Left colon (tissue), 2 donors: ENCODE measurements at regions not wholly inside any gene's neighbourhood (a gene's known extent, or its start where the extent isn't known, plus 50 kb on each side); places are given as distances from the start of the nearest gene placed in this dataset.

ENCODE experiments used
- ATAC-seq: fragments of 200-7000 bp; cut with Tn5 transposase; one replicate; pipeline ENCODE4 v1.9.1; 2020; ENCODE audit warnings: mild to moderate bottlenecking, moderate library complexity
- DNase-seq, 2 donors: peaks; one replicate each; pipeline ENCODE4 v3.0.0-alpha.2; 2020
- intact Hi-C, 2 donors: fragments of 100-400 bp; cut with DNase I in 1 of 2; cut with micrococcal nuclease in 1 of 2; formaldehyde crosslinking; loops; one replicate each; pipeline versions ENCODE4 v1.11.2 to v1.14.0; 2022; cut with DNase I, micrococcal nuclease
- donor health status: DM: no; HTN: no; CAD: no.
- donor health status: DM: yes; HTN: yes; CAD: no.

- DNase-seq, result no peak
These were observed 163.6 kb upstream of the CST7 start for GRCh38 chr20:24785141-24786110.

DNA sequence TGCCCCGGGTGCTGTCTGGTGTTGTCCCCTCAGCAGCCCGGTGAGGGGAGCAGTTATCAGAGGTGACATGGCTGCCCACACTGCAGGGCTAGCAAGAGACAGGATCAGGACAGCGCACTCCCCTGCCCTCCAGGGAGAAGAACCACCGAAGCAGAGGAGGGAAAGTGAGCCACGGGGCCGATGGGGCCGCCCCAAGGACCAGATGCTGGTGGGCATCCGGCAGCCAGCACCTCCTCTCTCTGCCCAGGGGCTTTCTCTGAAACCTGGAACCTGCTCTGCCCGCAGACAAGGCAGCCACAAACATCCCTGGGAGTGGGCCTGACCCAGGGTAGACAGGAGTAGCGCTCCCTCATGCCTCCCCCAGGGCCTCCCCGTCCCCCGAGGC, 163.0 kb upstream of the CST7 start:
- intact Hi-C loops, result no loop called here
- ATAC-seq (no peak), DNase-seq (no peak)

More at GRCh38 chr20:24785141-24786110, 163.6 kb upstream of the CST7 start:
- no peak for ATAC-seq
- intact Hi-C loops, result no loop called here

- DNase-seq, result no peak
- intact Hi-C loops, result no loop called here
- ATAC-seq, result no peak
These were observed 162.4 kb upstream of the CST7 start for GRCh38 chr20:24786646-24787045.

DNA sequence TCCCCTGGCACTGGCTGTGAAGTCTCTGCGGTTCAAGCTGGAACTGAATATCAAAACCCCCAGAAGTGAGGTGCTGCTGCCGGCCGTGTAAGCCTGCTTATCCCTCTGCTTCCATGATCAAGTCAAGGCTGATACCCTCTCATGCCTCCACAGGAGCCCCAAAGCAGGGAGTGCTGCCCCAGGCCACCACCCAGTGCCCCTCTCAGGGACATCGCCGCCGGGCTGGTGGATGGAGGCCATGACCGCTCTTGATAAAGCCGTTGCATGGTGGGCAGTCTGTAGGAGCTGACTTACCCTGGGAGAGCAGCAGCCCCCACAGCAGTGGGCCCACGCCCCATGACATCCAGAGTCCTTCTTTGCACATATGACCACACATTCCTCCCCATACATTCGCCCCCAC, 162.0 kb upstream of the CST7 start:
- intact Hi-C loops, result no loop called here
- ATAC-seq (no peak), DNase-seq (no peak)

GRCh38 chr20:24787621-24788020, 161.4 kb upstream of the CST7 start:
- no peak for DNase-seq
- no peak for ATAC-seq
- intact Hi-C loops, result no loop called here

- no peak for DNase-seq
- no peak for ATAC-seq
- intact Hi-C loops, result no loop called here
These were observed 159.2 kb upstream of the CST7 start for GRCh38 chr20:24789877-24790276.

GRCh38 chr20:24790746-24791283, 158.3 kb upstream of the CST7 start:
- DNase-seq (no peak), ATAC-seq (no peak)
- intact Hi-C loops, result no loop called here

- ATAC-seq (no peak), DNase-seq (no peak)
- intact Hi-C loops, result no loop called here
These were observed 157.1 kb upstream of the CST7 start for GRCh38 chr20:24791953-24792352.

GRCh38 chr20:24792641-24793495, 156.2 kb upstream of the CST7 start:
- DNase-seq (no peak), ATAC-seq (no peak)
- intact Hi-C loops, result no loop called here

DNA sequence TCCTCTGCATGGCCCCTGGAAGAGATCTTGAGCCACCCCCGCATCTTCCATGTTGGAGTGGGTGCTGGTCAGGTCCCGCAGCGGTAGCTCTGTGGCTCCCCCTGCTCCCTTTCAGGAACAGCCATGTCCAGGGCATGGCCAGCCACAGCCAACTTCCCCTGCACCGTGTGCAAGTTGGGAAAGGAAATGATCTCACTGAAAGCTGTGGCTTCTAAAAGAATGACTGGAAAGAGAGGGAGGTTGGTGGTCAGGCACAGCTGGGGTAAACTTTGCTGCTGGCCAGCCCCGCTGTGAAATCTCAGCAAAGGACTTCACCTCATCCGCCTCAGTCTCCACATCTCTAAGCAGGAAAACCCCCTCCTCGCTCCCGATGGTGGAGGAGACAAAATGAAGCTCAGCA, 153.6 kb upstream of the CST7 start:
- ATAC-seq (no peak), DNase-seq (no peak)
- intact Hi-C loops, result no loop called here

DNA sequence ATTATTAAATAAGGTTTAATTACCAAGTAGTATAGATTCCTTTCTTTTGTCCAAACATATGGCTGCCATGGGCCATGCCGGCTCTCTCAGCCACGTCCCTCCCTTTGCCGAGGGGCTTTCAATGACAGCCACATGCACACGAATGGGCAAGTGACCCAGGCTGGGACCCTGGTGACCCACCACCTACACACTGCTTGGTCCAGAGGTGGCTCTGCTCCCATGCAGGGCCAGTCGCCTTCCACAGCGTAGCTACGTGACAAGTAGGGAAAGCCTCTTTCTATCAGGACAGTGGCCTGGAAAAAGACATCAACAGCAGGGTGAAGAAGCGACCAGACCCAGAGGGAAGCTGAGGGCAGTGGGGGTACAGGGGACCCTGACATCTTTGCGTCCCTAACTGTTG, 152.8 kb upstream of the CST7 start:
- no peak for ATAC-seq
- intact Hi-C loops, result no loop called here
- no peak for DNase-seq

GRCh38 chr20:24797113-24797512, 152.0 kb upstream of the CST7 start:
- no peak for DNase-seq
- no peak for ATAC-seq
- intact Hi-C loops, result no loop called here

DNA sequence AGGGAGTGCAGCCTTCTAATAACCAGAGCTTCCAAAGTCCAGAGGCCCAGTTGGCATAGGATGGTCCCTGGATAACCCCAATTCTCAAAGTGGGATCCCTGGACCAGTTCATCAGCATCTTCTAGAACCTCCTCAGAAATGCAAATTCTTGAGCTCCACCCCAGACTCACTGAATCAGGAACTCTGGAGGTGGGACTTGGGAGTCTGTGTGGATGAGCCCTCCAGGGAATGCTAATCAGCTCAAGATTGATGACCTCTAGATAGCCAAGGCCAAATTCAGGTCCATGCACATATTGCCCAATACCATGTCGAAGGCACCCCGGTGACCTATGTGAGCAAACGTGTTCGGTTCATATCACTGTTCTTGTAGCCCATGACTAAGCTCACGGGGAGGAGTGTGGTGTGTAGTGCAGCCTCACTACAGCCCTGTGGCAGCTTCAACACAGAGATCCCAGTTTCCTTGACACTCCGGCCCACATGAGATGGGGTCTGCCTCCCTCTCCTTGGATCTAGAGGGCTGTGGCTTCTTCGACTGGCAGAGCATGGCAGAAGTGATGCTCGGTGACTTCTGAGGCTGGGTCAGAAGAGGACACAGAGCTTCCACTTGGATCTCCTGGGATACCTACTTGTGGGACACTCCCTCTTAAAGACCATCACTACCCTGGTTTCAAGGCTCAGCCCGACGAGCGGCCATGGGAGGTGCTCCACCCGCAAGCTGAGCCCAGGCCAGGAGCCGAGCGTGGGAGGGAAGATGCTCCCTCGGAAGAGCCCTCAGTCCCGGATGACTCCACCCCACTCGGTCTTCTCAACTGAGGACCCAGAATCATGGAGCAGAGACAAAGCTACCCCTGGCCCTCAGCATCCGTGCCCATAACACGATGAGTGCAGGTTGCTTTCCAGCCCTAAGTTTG, 151.1 kb upstream of the CST7 start:
- DNase-seq, result no peak
- no peak for ATAC-seq
- intact Hi-C loops, result no loop called here

DNA sequence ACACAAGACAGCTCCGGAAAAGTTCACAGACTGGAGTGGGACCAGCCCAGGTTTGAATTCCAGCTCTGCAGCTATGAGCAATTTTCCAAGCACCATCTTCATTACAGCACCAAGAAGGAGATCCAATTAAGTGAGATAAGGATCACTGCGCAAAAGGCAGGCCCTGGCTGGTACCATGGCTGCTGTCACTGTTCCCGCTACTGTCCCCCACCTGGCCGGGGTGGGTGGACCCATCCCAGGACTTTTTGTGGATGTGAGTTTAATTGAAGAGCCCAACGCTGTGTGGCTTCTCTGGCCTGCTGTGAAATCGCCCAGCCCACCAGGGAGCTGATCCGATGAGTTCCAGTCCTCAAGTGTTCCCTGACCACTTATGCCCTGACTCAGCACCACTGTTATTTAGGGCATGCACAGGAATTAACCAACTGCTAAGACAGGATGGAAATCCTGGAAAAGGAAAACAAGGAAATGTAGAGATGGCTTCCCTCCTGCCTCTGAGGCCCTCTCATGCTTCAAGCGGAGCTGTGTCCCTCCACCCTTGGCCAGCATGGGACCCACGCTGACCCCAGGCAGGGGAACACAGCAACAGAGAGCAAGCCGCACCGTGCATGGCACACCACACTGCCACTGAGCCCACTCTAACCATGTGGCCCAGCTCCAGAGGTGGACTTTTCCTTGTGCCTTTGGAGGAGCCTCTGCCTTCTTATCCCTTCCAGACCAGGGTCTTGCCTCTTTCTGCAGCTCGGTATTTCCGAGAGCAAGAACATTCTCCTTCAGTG, 150.0 kb upstream of the CST7 start:
- intact Hi-C loops, result no loop called here
- ATAC-seq (no peak), DNase-seq (no peak)

DNA sequence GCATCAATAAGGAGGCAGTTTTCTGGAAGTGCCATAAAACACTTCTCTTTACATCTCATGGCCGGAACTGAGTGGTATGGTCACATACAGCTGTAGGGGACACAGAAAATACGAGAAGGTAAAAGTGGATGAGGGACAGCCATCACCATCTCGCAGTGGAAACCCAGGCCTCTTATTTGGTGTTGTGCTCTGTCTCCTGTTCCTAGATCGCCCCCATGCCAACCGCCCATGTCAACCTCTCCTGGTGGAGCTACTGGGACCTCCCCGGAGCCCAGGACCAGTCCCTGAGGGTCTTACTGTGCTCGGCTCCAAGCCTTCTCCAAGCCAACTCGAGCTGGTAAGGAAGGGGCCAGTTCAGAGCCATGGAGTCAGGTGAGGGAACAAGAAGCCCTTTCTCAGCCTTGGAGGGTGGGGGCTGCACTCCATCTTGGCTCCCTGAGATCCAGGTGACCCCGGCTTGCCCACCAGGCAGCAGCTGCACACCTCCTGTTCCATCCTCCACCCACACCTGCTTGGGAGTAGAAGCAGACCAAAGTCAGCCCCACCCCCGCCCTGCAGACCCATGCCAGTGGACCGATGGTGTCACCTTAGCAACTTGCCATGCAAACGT, 149.0 kb upstream of the CST7 start:
- no peak for ATAC-seq
- intact Hi-C loops, result no loop called here
- DNase-seq, result no peak

DNA sequence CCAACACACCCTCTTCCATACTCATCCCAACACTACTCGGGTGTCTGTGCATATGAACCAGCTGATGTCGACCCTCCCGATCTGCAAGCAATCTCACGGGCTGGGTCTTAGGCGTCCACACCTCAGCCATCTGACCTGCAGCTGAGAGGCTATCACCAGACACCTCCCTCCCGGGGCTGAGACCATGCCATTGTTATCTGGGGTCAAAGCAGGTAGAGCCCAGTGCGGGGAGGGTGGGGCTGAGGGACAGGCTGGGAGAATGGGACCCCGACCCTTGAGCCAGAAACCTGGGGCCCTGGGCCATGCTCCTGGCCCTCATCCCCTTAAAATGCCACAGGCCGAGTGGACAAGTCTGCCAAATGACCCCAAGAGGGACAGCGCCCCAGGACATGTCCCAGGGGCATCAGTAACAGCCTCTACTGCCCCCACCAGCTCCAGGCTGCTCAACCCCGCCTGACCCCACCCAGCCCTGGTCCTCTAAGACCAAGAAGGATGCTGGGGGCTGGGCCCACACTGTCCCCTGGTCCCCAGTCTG, 146.7 kb upstream of the CST7 start:
- ATAC-seq, result no peak
- no peak for DNase-seq
- intact Hi-C loops, result no loop called here

DNA sequence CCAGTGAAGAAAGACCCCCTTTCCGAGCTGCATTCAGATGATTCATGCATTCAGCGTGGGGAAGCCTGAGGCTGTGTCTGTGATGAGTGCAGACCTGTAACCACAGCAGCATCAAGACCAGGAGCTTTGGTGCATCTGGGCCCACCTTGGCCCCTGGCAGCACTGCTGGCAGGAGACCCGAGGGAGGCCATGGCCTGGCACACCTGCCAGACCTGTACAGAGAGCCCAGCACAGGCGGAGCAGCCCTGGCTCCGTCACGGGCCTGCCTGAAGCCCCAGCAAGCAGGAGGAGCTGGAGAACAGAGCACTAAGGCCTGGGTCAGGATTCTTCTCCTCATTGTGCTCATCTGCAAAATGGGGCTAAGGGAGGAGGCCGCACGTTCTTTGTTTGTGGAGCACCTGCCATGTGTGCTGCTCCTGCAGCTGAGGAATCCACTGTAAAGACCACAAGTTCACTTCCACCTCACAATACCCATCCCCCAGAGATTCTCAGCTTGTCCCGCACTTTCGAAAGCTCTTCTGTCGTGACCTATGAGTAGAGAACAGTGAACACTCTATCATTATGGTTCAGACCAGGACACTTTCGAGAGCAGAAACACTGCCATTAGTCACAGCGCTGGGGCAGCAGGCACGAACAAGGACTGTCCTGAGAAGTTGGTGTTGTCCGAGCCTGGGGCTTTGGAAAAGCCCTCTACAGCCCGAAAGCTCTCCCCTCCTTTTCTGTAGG, 144.4 kb upstream of the CST7 start:
- intact Hi-C loops, result no loop called here
- DNase-seq (no peak), ATAC-seq (no peak)
